Endothelial cell of umbilical vein (primary cell): ENCODE measurements at regions not wholly inside any gene's neighbourhood (a gene's known extent, or its start where the extent isn't known, plus 50 kb on each side); places are given as distances from the start of the nearest gene placed in this dataset.

ENCODE experiments used
- CTCF ChIP-seq, 2 donors: IDR thresholded peaks; 1 replicate in 1 of 2; 2 replicates in 1 of 2; pipeline ENCODE4 v1.5.1; 2011; ENCODE audit warnings: low read length in 2 of 2, mild to moderate bottlenecking in 2 of 2, moderate library complexity in 2 of 2, control low read depth in 1 of 2, inconsistent platforms in 1 of 2, low read depth in 1 of 2; ENCODE audit not compliant: insufficient read depth in 1 of 2; ENCODE audit errors: extremely low read depth in 1 of 2
- GATA2 ChIP-seq: IDR thresholded peaks from 2 replicates; pipeline ENCODE4 v1.7.0; 2011; ENCODE audit warnings: low read depth, mild to moderate bottlenecking, moderate library complexity, mixed read lengths, low read length; ENCODE audit not compliant: insufficient read length, insufficient read depth
- POLR2A ChIP-seq: IDR thresholded peaks from 2 replicates; pipeline ENCODE4 v1.6.1; 2012; ENCODE audit warnings: low read depth, mild to moderate bottlenecking, control low read depth, low read length
- POLR2AphosphoS5 ChIP-seq: IDR thresholded peaks from 2 replicates; pipeline ENCODE4 v1.6.1; 2012; ENCODE audit warnings: low read depth, mild to moderate bottlenecking, control low read depth, low read length, moderate library complexity; ENCODE audit not compliant: insufficient read depth

GRCh38 chr5:171650597-171650996 lies 135.0 kb upstream of the SMIM23 start:
- TF ChIP-seq GATA2: no peak
- TF ChIP-seq CTCF (IDR thresholded peaks at IDR 0.05; ENCODE audit: extremely low read depth in 1 of 2, insufficient read depth in 1 of 2, low read depth in 1 of 2, low read length in 2 of 2): no peak
- TF ChIP-seq POLR2A: no peak
- TF ChIP-seq POLR2AphosphoS5: no peak
